ENCODE measurements at regions not wholly inside any gene's neighbourhood (a gene's known extent, or its start where the extent isn't known, plus 50 kb on each side); places are given as distances from the start of the nearest gene placed in this dataset.

DNA sequence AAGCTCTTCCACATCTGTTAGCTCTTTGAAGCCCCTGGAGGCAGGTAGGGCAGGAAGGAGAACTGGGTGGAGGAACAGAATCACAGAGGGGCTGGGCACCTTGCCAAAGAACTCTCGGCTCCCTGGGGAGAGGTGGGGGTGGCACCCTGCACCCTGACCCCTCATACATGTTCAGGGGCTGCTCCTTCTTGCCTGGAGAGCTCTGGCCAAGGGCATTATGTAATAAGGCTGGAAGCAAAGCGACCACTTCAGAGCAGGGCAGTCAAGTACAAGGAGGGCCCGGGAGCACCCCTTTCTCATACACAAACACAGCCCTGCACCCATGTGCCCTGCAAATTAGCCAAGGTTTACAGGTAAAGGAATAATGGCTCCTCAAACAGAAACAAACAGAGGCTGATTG is 351.9 kb upstream of the TSHZ3 start:
- no peaks in the 10 kb centered on the region for H3K36me3 Mint-ChIP-seq (ENCODE audit: low read depth)
- TF ChIP-seq, protein P1, sequence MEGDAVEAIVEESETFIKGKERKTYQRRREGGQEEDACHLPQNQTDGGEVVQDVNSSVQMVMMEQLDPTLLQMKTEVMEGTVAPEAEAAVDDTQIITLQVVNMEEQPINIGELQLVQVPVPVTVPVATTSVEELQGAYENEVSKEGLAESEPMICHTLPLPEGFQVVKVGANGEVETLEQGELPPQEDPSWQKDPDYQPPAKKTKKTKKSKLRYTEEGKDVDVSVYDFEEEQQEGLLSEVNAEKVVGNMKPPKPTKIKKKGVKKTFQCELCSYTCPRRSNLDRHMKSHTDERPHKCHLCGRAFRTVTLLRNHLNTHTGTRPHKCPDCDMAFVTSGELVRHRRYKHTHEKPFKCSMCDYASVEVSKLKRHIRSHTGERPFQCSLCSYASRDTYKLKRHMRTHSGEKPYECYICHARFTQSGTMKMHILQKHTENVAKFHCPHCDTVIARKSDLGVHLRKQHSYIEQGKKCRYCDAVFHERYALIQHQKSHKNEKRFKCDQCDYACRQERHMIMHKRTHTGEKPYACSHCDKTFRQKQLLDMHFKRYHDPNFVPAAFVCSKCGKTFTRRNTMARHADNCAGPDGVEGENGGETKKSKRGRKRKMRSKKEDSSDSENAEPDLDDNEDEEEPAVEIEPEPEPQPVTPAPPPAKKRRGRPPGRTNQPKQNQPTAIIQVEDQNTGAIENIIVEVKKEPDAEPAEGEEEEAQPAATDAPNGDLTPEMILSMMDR (IDR thresholded peaks at IDR 0.05) = no peak
- DNase-seq = no peak
- H3K9me3 Mint-ChIP-seq = peaks cover 8% of the 10 kb centered on the region
- POLR2A ChIA-PET = no interaction called here
- CTCF ChIA-PET = no interaction called here
- H3K4me3 Mint-ChIP-seq = no peak overlapping the region
- no peak for ATAC-seq (ENCODE audit: low read depth)
- H3K27ac Mint-ChIP-seq = no peak overlapping the region
- intact Hi-C loops (cut with micrococcal nuclease) = no loop called here
- no peaks in the 10 kb centered on the region for H3K27me3 Mint-ChIP-seq
- no peaks in the 10 kb centered on the region for H3K4me1 Mint-ChIP-seq

DNA sequence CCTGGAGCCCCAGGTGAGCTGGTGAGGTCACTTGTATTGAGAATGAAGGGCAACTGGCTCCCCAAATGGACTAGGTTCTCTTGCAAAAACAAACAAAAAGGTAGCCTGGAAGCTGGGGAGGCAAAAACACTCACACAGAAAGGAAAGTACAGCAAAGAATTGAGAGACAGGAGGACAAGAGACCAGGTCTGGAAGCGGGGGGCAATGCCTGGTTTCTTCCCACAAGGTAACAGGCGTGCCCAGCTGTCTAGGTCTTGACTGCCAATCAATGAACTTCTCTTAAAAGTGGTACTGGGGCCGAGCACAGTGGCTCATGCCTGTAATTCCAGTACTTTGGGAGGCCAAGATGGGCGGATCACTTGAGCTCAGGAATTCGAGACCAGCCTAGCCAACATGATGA is 356.4 kb upstream of the TSHZ3 start:
- TF ChIP-seq, protein P1 (IDR thresholded peaks at IDR 0.05) = no peak
- Mint-ChIP-seq H3K27ac (no peak overlapping the region), H3K27me3 (no peaks in the 10 kb centered on the region), H3K36me3 (ENCODE audit: low read depth) (no peaks in the 10 kb centered on the region), H3K4me1 (no peaks in the 10 kb centered on the region), H3K9me3 (peaks cover 8% of the 10 kb centered on the region), H3K4me3 (no peak overlapping the region)
- POLR2A ChIA-PET = no interaction called here
- DNase-seq = no peak
- intact Hi-C loops (cut with micrococcal nuclease) = no loop called here
- no peak for ATAC-seq (ENCODE audit: low read depth)
- CTCF ChIA-PET = no interaction called here

DNA sequence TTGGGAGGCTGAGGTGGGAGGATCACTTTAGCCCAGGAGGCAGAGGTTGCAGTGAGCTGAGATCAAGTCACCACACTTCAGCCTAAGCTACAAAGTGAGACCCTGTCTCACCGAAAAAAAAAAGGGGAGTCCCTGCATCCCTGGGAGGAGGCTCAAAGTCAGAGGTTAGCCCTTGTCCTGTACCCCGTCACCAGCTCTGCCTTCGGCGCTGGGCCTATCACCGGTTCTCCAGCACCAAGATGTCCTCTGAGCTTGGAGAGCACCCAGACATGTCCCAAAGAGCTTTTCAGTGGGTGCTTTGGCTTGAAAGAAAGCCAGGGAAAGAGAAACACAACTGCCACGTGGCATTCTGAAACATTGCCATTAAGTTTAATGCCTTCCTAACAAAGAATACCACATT is 356.9 kb upstream of the TSHZ3 start:
- TF ChIP-seq, protein P1 (IDR thresholded peaks at IDR 0.05) = no peak
- H3K36me3 Mint-ChIP-seq (ENCODE audit: low read depth) = no peaks in the 10 kb centered on the region
- H3K27me3 Mint-ChIP-seq = no peaks in the 10 kb centered on the region
- no peak overlapping the region for H3K4me3 Mint-ChIP-seq
- no peak for DNase-seq
- POLR2A ChIA-PET = no interaction called here
- ATAC-seq (ENCODE audit: low read depth) = no peak
- H3K9me3 Mint-ChIP-seq = peaks cover 8% of the 10 kb centered on the region
- H3K4me1 Mint-ChIP-seq = no peaks in the 10 kb centered on the region
- CTCF ChIA-PET = no interaction called here
- H3K27ac Mint-ChIP-seq = no peak overlapping the region
- intact Hi-C loops (cut with micrococcal nuclease) = no loop called here

DNA sequence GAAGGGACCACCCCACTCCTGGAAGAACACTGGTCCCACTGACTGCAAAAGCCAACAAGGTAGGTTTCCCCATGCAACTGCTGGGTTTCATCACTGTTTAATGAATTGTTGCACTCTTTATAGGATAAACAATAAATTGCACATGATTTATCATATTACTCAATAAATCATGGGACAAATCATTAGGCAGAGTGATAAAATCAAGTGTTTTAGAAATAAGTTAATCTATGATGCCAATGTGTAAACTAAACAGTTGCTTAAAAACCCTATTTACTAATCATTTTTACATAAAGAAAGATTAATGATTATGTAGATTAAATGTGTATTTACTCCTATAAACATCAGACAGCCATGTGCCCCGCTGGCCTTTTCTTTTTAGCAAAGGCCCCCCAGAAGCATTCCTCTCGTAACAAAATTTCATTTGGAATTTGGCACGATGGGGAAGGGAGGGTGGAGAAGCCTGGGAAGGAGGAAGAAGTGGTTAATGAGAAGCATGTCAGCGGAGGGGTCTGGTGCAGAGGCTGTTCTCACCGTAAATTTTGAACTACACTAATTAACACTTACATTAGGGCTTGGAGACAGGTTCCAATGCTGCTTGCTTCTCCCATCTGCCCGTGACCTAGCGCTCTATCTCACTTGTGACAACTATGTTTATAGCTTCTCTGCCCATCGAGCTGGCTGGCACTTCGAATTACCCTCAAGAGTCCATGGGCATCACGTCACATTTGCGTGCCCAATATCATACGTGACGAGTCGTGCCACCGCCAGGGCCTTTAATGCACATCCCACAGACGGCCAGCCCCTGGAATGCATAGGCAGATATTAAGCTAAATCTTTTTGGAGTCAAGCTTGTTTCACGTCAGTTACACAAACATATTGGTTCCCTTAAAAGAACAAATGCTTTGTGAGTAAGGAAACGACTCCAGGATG is 357.7 kb upstream of the TSHZ3 start:
- Mint-ChIP-seq H3K27ac (no peak overlapping the region), H3K9me3 (peaks cover 14% of the 10 kb centered on the region), H3K4me3 (no peak overlapping the region), H3K36me3 (ENCODE audit: low read depth) (no peaks in the 10 kb centered on the region), H3K4me1 (no peaks in the 10 kb centered on the region), H3K27me3 (no peaks in the 10 kb centered on the region)
- ChIA-PET POLR2A (no interaction called here), CTCF (no interaction called here)
- ATAC-seq (ENCODE audit: low read depth) (no peak), DNase-seq (no peak)
- TF ChIP-seq, protein P1 (IDR thresholded peaks at IDR 0.05) = no peak
- intact Hi-C loops (cut with micrococcal nuclease) = no loop called here

DNA sequence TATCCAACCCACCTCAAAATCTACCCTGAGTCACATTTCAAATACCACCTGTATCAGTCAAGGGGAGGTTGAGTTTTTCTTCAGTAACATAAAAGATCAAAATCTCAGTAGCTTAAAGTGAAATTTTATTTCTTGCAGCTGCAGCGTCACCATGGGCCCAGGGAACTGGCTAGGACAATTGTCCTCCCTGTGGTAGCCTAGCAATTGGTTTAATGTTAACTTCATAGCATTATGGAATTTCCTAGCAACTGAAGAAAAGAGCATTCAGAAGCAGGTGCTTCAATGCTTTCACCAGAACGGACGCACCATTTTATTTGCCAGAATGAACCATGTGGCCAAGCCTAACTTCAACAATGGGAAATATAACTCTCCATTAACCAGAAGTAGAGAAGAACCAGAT is 359.3 kb upstream of the TSHZ3 start:
- H3K27ac Mint-ChIP-seq = no peak overlapping the region
- ATAC-seq (ENCODE audit: low read depth) = no peak
- H3K36me3 Mint-ChIP-seq (ENCODE audit: low read depth) = no peaks in the 10 kb centered on the region
- H3K27me3 Mint-ChIP-seq = no peaks in the 10 kb centered on the region
- no peaks in the 10 kb centered on the region for H3K4me1 Mint-ChIP-seq
- no peak overlapping the region for H3K4me3 Mint-ChIP-seq
- peaks cover 14% of the 10 kb centered on the region for H3K9me3 Mint-ChIP-seq
- no peak for DNase-seq
- intact Hi-C loops (cut with micrococcal nuclease) = no loop called here
- TF ChIP-seq, protein P1 (IDR thresholded peaks at IDR 0.05) = no peak
- ChIA-PET POLR2A (no interaction called here), CTCF (no interaction called here)
